Stomach (tissue), 8 donors: ENCODE measurements at regions not wholly inside any gene's neighbourhood (a gene's known extent, or its start where the extent isn't known, plus 50 kb on each side); places are given as distances from the start of the nearest gene placed in this dataset.

Experiments used
- DNase-seq, 2 donors: peaks; one replicate each; pipeline versions ENCODE4 v3.0.0 to v3.0.0-alpha.2; 2013 to 2019
- H3K27ac ChIP-seq, 5 donors: fragments of 200-600 bp in 4 of 5; sonication (generic) in 4 of 5; one replicate each; pipeline ENCODE4 v1.5.1; 2013 to 2019; ENCODE audit warnings: mild to moderate bottlenecking in 1 of 5, moderate library complexity in 1 of 5
- H3K27me3 ChIP-seq, 3 donors: fragments of 200-600 bp; sonication (generic); one replicate each; pipeline ENCODE4 v1.5.1; 2017 to 2019; ENCODE audit warnings: mixed run types in 1 of 3
- H3K36me3 ChIP-seq, 4 donors: fragments of 200-600 bp; sonication (generic); 1 replicate in 3 of 4; 2 replicates in 1 of 4; pipeline ENCODE4 v1.5.1; 2016 to 2019
- H3K4me1 ChIP-seq, 4 donors: fragments of 200-600 bp; sonication (generic); one replicate each; pipeline ENCODE4 v1.5.1; 2016 to 2019
- H3K4me3 ChIP-seq, 4 donors: fragments of 200-600 bp; sonication (generic) in 3 of 4; one replicate each; pipeline ENCODE4 v1.5.1; 2016 to 2019; ENCODE audit warnings: mild to moderate bottlenecking in 1 of 4
- H3K9me3 ChIP-seq, 4 donors: fragments of 200-600 bp; sonication (generic); one replicate each; pipeline ENCODE4 v1.5.1; 2016 to 2019
- CTCF ChIP-seq, 7 experiments: fragments of 450-650 bp in 4 of 7; fragments of 200-600 bp in 3 of 7; sonication (generic) in 3 of 7; IDR thresholded peaks; one replicate each; pipeline ENCODE4 v1.5.1; 2016 to 2019; ENCODE audit warnings: antibody characterized with exemption in 7 of 7, control low read depth in 2 of 7, mild to moderate bottlenecking in 1 of 7
- EP300 ChIP-seq: sonication (generic); formaldehyde crosslinking; IDR thresholded peaks from one replicate; pipeline ENCODE4 v1.6.1; 2017; ENCODE audit warnings: antibody characterized with exemption
- POLR2A ChIP-seq, 4 donors: fragments of 450-650 bp; IDR thresholded peaks; one replicate each; pipeline ENCODE4 v1.6.1; 2016; ENCODE audit warnings: antibody characterized with exemption in 4 of 4, control low read depth in 2 of 4, mild to moderate bottlenecking in 1 of 4, moderate library complexity in 1 of 4
- POLR2AphosphoS5 ChIP-seq, 3 donors: sonication (generic); formaldehyde crosslinking; IDR thresholded peaks; one replicate each; pipeline ENCODE4 v1.6.1; 2016; ENCODE audit warnings: antibody characterized with exemption in 3 of 3
- WGBS, 5 donors: extraction: QIAGEN DNeasy Blood & Tissue Kit in 3 of 5; methylation state at CpG; one replicate each; pipeline versions ENCODE4 v1.1.5 to v1.1.7; 2013 to 2018; 5-methylcytosine and 5-hydroxymethylcytosine counted together
- intact Hi-C: fragments of 100-400 bp; cut with DNase I; formaldehyde crosslinking; loops from one replicate; pipeline ENCODE4 v1.15.1; 2023; ENCODE audit warnings: low total_unique reads
- donor health status: healthy with polysubstance abuse.
- donor health status: Bipolar disorder and iron deficiency.
- donor health status: healthy.

GRCh38 chr18:38006541-38006940 lies 440.9 kb upstream of the CELF4 start:
- H3K27me3 ChIP-seq: no peaks in the 10 kb centered on the region
- DNase-seq: no peak
- no peaks in the 10 kb centered on the region for H3K36me3 ChIP-seq
- H3K4me1 ChIP-seq: no peaks in the 10 kb centered on the region
- no peak overlapping the region for H3K27ac ChIP-seq
- no peak overlapping the region for H3K4me3 ChIP-seq
- WGBS, 5 donors: 46 to 75% (median 66%) methylated on average over 2 of the region's 2 CpGs
- TF ChIP-seq POLR2A (IDR thresholded peaks at IDR 0.05) (no peak), POLR2AphosphoS5 (IDR thresholded peaks at IDR 0.05) (no peak), CTCF (IDR thresholded peaks at IDR 0.05) (no peak), EP300 (no peak)
- peaks cover 0 to 8% (median 3%) of the 10 kb centered on the region in 4 donors for H3K9me3 ChIP-seq
- intact Hi-C loops: no loop called here

- H3K4me3 ChIP-seq: no peak overlapping the region
- H3K4me1 ChIP-seq: no peaks in the 10 kb centered on the region
- no peaks in the 10 kb centered on the region for H3K27me3 ChIP-seq
- no peak for DNase-seq
- 71 to 93% (median 83%) methylated on average over 1 of the region's 1 CpG for WGBS, 5 donors
- no peak overlapping the region for H3K27ac ChIP-seq
- H3K36me3 ChIP-seq: no peaks in the 10 kb centered on the region
- no peaks in the 10 kb centered on the region for H3K9me3 ChIP-seq
- TF ChIP-seq POLR2A (IDR thresholded peaks at IDR 0.05) (no peak), POLR2AphosphoS5 (IDR thresholded peaks at IDR 0.05) (no peak), CTCF (IDR thresholded peaks at IDR 0.05) (no peak), EP300 (no peak)
- intact Hi-C loops: no loop called here
Observed at GRCh38 chr18:37997695-37998094, 432.1 kb upstream of the CELF4 start.

- no peaks in the 10 kb centered on the region for H3K4me1 ChIP-seq
- no peak overlapping the region for H3K4me3 ChIP-seq
- no peaks in the 10 kb centered on the region for H3K9me3 ChIP-seq
- H3K27me3 ChIP-seq: no peaks in the 10 kb centered on the region
- TF ChIP-seq EP300: no peak
- no peak for TF ChIP-seq POLR2AphosphoS5 (IDR thresholded peaks at IDR 0.05)
- TF ChIP-seq POLR2A (IDR thresholded peaks at IDR 0.05): no peak
- no peak for TF ChIP-seq CTCF (IDR thresholded peaks at IDR 0.05)
- intact Hi-C loops: no loop called here
- no peak overlapping the region for H3K27ac ChIP-seq
- H3K36me3 ChIP-seq: no peaks in the 10 kb centered on the region
- DNase-seq: peak in 1 of 2 donors; percentile 13
- 32 to 64% (median 57%) methylated on average over 5 of the region's 5 CpGs for WGBS, 5 donors
Observed at GRCh38 chr18:37987901-37988300, 422.3 kb upstream of the CELF4 start.

- H3K27me3 ChIP-seq: no peaks in the 10 kb centered on the region
- WGBS, 5 donors: 51 to 81% (median 68%) methylated on average over 4 of the region's 4 CpGs
Observed at GRCh38 chr18:37986665-37987064, 421.1 kb upstream of the CELF4 start.

More at GRCh38 chr18:37986665-37987064, 421.1 kb upstream of the CELF4 start:
- H3K27ac ChIP-seq: no peak overlapping the region
- no peaks in the 10 kb centered on the region for H3K36me3 ChIP-seq
- H3K9me3 ChIP-seq: no peaks in the 10 kb centered on the region
- no peak for DNase-seq
- TF ChIP-seq POLR2A (IDR thresholded peaks at IDR 0.05) (no peak), EP300 (no peak), CTCF (IDR thresholded peaks at IDR 0.05) (no peak), POLR2AphosphoS5 (IDR thresholded peaks at IDR 0.05) (no peak)
- no peaks in the 10 kb centered on the region for H3K4me1 ChIP-seq
- H3K4me3 ChIP-seq: no peak overlapping the region
- intact Hi-C loops: no loop called here
